PC-3 (cell line): ENCODE measurements at regions not wholly inside any gene's neighbourhood (a gene's known extent, or its start where the extent isn't known, plus 50 kb on each side); places are given as distances from the start of the nearest gene placed in this dataset.

Experiments
- EZH2phosphoT487 ChIP-seq: fragments of 300-600 bp; sonication (generic); IDR thresholded peaks from 2 replicates; pipeline ENCODE4 v1.6.1; 2018; ENCODE audit warnings: mild to moderate bottlenecking, antibody characterized with exemption, low read length, borderline replicate concordance
- TF ChIP-seq, protein P1 (sequence below): fragments of 300-600 bp; sonication (generic); conservative IDR thresholded peaks from 2 replicates; pipeline ENCODE4 v1.5.1; 2017; ENCODE audit warnings: antibody characterized with exemption, low read depth, mild to moderate bottlenecking, low read length

DNA sequence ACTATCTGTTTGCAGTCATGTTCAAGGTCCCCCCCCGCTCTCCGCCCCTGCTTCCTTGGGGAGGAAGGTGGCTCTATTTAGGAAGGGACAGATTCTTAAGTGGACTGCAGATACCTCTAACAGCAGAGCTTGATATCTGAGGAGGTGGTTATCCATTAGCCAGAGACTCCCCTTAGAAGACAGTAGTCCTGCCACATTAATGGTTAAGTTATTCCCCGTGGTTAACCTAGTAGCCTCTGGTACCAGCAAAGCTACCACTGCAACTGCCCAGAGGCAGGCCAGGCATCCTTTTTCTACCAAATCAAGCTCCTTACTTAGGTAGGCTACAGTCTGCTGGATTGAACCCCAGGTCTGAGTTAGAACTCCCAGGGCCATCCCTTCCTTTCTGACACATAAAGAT is 162.1 kb upstream of the AVPR1A start:
- TF ChIP-seq, protein P1, sequence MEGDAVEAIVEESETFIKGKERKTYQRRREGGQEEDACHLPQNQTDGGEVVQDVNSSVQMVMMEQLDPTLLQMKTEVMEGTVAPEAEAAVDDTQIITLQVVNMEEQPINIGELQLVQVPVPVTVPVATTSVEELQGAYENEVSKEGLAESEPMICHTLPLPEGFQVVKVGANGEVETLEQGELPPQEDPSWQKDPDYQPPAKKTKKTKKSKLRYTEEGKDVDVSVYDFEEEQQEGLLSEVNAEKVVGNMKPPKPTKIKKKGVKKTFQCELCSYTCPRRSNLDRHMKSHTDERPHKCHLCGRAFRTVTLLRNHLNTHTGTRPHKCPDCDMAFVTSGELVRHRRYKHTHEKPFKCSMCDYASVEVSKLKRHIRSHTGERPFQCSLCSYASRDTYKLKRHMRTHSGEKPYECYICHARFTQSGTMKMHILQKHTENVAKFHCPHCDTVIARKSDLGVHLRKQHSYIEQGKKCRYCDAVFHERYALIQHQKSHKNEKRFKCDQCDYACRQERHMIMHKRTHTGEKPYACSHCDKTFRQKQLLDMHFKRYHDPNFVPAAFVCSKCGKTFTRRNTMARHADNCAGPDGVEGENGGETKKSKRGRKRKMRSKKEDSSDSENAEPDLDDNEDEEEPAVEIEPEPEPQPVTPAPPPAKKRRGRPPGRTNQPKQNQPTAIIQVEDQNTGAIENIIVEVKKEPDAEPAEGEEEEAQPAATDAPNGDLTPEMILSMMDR: no peak
- no peak for TF ChIP-seq EZH2phosphoT487
